Keratinocyte (primary cell): ENCODE measurements at regions not wholly inside any gene's neighbourhood (a gene's known extent, or its start where the extent isn't known, plus 50 kb on each side); places are given as distances from the start of the nearest gene placed in this dataset.

Source experiments
- DNase-seq: peaks from one replicate; pipeline ENCODE4 v3.0.0-alpha.2; 2011; ENCODE audit warnings: low read depth, missing footprints, low spot score
- FAIRE-seq: peaks from 2 replicates; lab custom pipeline; 2011; peaks lifted over from hg19 to GRCh38; lab: Jason Lieb, UNC
- H2AFZ ChIP-seq: 2 replicates; pipeline ENCODE4 v1.6.0; 2012; ENCODE audit warnings: low read length, control low read depth, inconsistent platforms; ENCODE audit not compliant: control insufficient read depth
- H3K27ac ChIP-seq: 2 replicates; pipeline ENCODE4 v1.5.1; 2011; ENCODE audit warnings: low read length; ENCODE audit not compliant: control insufficient read depth, insufficient read depth
- H3K27me3 ChIP-seq: 3 replicates; pipeline ENCODE4 v1.6.0; 2011; ENCODE audit warnings: low read length; ENCODE audit not compliant: control insufficient read depth, insufficient read depth; ENCODE audit errors: extremely low read depth
- H3K36me3 ChIP-seq, 2 experiments: 2 replicates in 1 of 2; 3 replicates in 1 of 2; pipeline ENCODE4 v1.5.1; 2011; ENCODE audit warnings: low read length in 2 of 2, mild to moderate bottlenecking in 1 of 2; ENCODE audit not compliant: control insufficient read depth in 2 of 2, insufficient read depth in 2 of 2; ENCODE audit errors: extremely low read depth in 1 of 2
- H3K4me1 ChIP-seq: 3 replicates; pipeline ENCODE4 v1.5.1; 2011; ENCODE audit warnings: low read length; ENCODE audit not compliant: control insufficient read depth, insufficient read depth; ENCODE audit errors: extremely low read depth
- H3K4me2 ChIP-seq: 3 replicates; pipeline ENCODE4 v1.6.0; 2011; ENCODE audit warnings: low read depth, low read length; ENCODE audit not compliant: control insufficient read depth, insufficient read depth; ENCODE audit errors: extremely low read depth
- H3K4me3 ChIP-seq, 3 experiments: fragments of 200-600 bp in 1 of 3; sonication (generic) in 1 of 3; 2 replicates in 2 of 3; 3 replicates in 1 of 3; pipeline ENCODE4 v1.5.1; 2011 to 2016; ENCODE audit warnings: low read length in 3 of 3, mild to moderate bottlenecking in 3 of 3, control low read depth in 2 of 3, inconsistent platforms in 1 of 3, low read depth in 1 of 3, mixed read lengths in 1 of 3, mixed run types in 1 of 3, moderate library complexity in 1 of 3; ENCODE audit not compliant: control insufficient read depth in 2 of 3, insufficient read depth in 2 of 3; ENCODE audit errors: extremely low read depth in 1 of 3
- H3K79me2 ChIP-seq: 2 replicates; pipeline ENCODE4 v1.6.0; 2012; ENCODE audit warnings: low read length; ENCODE audit not compliant: control insufficient read depth, insufficient read depth
- H3K9ac ChIP-seq: 3 replicates; pipeline ENCODE4 v1.6.0; 2011; ENCODE audit warnings: low read length; ENCODE audit not compliant: control insufficient read depth, insufficient read depth; ENCODE audit errors: extremely low read depth
- H3K9me1 ChIP-seq: 3 replicates; pipeline ENCODE4 v1.6.0; 2011; ENCODE audit warnings: low read length; ENCODE audit not compliant: control insufficient read depth, insufficient read depth; ENCODE audit errors: extremely low read depth
- H3K9me3 ChIP-seq: 2 replicates; pipeline ENCODE4 v1.5.1; 2012; ENCODE audit warnings: low read depth, low read length; ENCODE audit not compliant: control insufficient read depth
- H4K20me1 ChIP-seq: 3 replicates; pipeline ENCODE4 v1.6.0; 2011; ENCODE audit warnings: low read length; ENCODE audit not compliant: control insufficient read depth, insufficient read depth; ENCODE audit errors: extremely low read depth
- CTCF ChIP-seq, 3 experiments: IDR thresholded peaks in 1 of 3; conservative IDR thresholded peaks in 1 of 3; optimal IDR thresholded peaks in 1 of 3; 2 replicates in 2 of 3; 3 replicates in 1 of 3; pipeline versions ENCODE3 to v1.5.1; 2011; ENCODE audit warnings: low read length in 3 of 3, mild to moderate bottlenecking in 3 of 3, moderate library complexity in 2 of 3, control low read depth in 1 of 3, inconsistent platforms in 1 of 3; ENCODE audit not compliant: insufficient read depth in 2 of 3; ENCODE audit errors: extremely low read depth in 1 of 3
- EZH2 ChIP-seq: IDR thresholded peaks from one replicate; pipeline ENCODE4 v1.6.1; 2012; ENCODE audit warnings: inconsistent platforms, mild to moderate bottlenecking, low read length, moderate library complexity
- dilution Hi-C: fragments of 300-500 bp; cut with MboI; formaldehyde crosslinking; loops from one replicate; pipeline ENCODE4 v1.7.0; 2020; ENCODE audit warnings: low sequenced_read_pairs; ENCODE audit not compliant: extremely low pct_ligation_motif_present

GRCh38 chr12:126424696-126425095, 1359.5 kb downstream of the AACS start:
- Histone ChIP-seq H3K9ac (no peak overlapping the region), H3K9me3 (peaks cover 3% of the 10 kb centered on the region), H3K4me2 (no peak overlapping the region), H3K27ac (no peak overlapping the region), H3K79me2 (no peaks in the 10 kb centered on the region), H3K9me1 (no peaks in the 10 kb centered on the region), H3K4me3 (no peak overlapping the region), H4K20me1 (no peaks in the 10 kb centered on the region), H3K27me3 (no peaks in the 10 kb centered on the region), H2AFZ (no peak overlapping the region), H3K36me3 (no peaks in the 10 kb centered on the region), H3K4me1 (no peaks in the 10 kb centered on the region)
- TF ChIP-seq EZH2, result no peak
- no peak for TF ChIP-seq CTCF (optimal IDR thresholded peaks at IDR 0.05 in 1 of 3, IDR thresholded peaks at IDR 0.05 in 1 of 3, conservative IDR thresholded peaks at IDR 0.05 in 1 of 3; ENCODE audit: extremely low read depth in 1 of 3, insufficient read depth in 2 of 3, low read length in 3 of 3)
- dilution Hi-C loops, result no loop called here
- no peak for FAIRE-seq
- DNase-seq, result no peak

GRCh38 chr12:126425264-126425663, 1360.0 kb downstream of the AACS start:
- Histone ChIP-seq H3K4me1 (no peaks in the 10 kb centered on the region), H2AFZ (no peak overlapping the region), H3K4me3 (no peak overlapping the region), H3K9ac (no peak overlapping the region), H3K4me2 (no peak overlapping the region), H3K27ac (no peak overlapping the region), H3K36me3 (no peaks in the 10 kb centered on the region), H3K9me3 (peaks cover 3% of the 10 kb centered on the region), H3K9me1 (no peaks in the 10 kb centered on the region), H3K79me2 (no peaks in the 10 kb centered on the region), H3K27me3 (no peaks in the 10 kb centered on the region), H4K20me1 (no peaks in the 10 kb centered on the region)
- no peak for DNase-seq
- dilution Hi-C loops, result no loop called here
- TF ChIP-seq CTCF (optimal IDR thresholded peaks at IDR 0.05 in 1 of 3, IDR thresholded peaks at IDR 0.05 in 1 of 3, conservative IDR thresholded peaks at IDR 0.05 in 1 of 3; ENCODE audit: extremely low read depth in 1 of 3, insufficient read depth in 2 of 3, low read length in 3 of 3) (no peak), EZH2 (no peak)
- no peak for FAIRE-seq
